Heart right ventricle (tissue), 16 donors: ENCODE measurements at regions not wholly inside any gene's neighbourhood (a gene's known extent, or its start where the extent isn't known, plus 50 kb on each side); places are given as distances from the start of the nearest gene placed in this dataset.

Experiments
- ATAC-seq, 8 donors: fragments of 200-7000 bp; cut with Tn5 transposase; one replicate each; pipeline ENCODE4 v1.9.1; 2020; ENCODE audit warnings: mild to moderate bottlenecking in 8 of 8, moderate library complexity in 8 of 8, moderate number of reproducible peaks in 1 of 8
- DNase-seq, 2 donors: peaks; one replicate each; pipeline ENCODE4 v3.0.0-alpha.2; 2020
- H3K27ac ChIP-seq, 10 donors: fragments of 200-600 bp; sonication (generic) in 2 of 10; one replicate each; pipeline versions ENCODE4 v1.5.0 to v1.8.0; 2020 to 2022; ENCODE audit warnings: mild to moderate bottlenecking in 3 of 10
- H3K27me3 ChIP-seq, 7 donors: fragments of 200-600 bp; one replicate each; pipeline ENCODE4 v1.8.0; 2021 to 2022; ENCODE audit warnings: mild to moderate bottlenecking in 2 of 7
- H3K36me3 ChIP-seq, 9 donors: fragments of 200-600 bp; sonication (generic) in 1 of 9; one replicate each; pipeline versions ENCODE4 v1.5.0 to v1.8.0; 2020 to 2022; ENCODE audit warnings: mild to moderate bottlenecking in 2 of 9
- H3K4me1 ChIP-seq, 9 donors: fragments of 200-600 bp; sonication (generic) in 1 of 9; one replicate each; pipeline versions ENCODE4 v1.5.0 to v1.8.0; 2020 to 2022; ENCODE audit warnings: mild to moderate bottlenecking in 4 of 9
- H3K4me3 ChIP-seq, 10 donors: fragments of 200-600 bp; sonication (generic) in 2 of 10; one replicate each; pipeline versions ENCODE4 v1.5.0 to v1.8.0; 2020 to 2022; ENCODE audit warnings: mild to moderate bottlenecking in 7 of 10, moderate library complexity in 2 of 10
- H3K9me3 ChIP-seq, 11 donors: fragments of 200-600 bp in 10 of 11; sonication (generic) in 2 of 11; one replicate each; pipeline versions ENCODE4 v1.5.0 to v1.8.0; 2013 to 2022; ENCODE audit warnings: mild to moderate bottlenecking in 2 of 11, control low read depth in 1 of 11, moderate library complexity in 1 of 11
- WGBS, 2 donors: extraction: QIAGEN DNeasy Blood & Tissue Kit; methylation state at CpG; one replicate each; pipeline ENCODE4 v1.1.7; 2013; ENCODE audit warnings: inconsistent platforms in 1 of 2; 5-methylcytosine and 5-hydroxymethylcytosine counted together
- intact Hi-C, 10 donors: fragments of 100-400 bp; cut with DNase I; formaldehyde crosslinking; loops; one replicate each; pipeline versions ENCODE4 v1.11.1 to v1.14.2; 2022
- TF ChIP-seq, protein P1 (sequence below), 9 donors: fragments of 200-600 bp; sonication (generic) in 2 of 9; IDR thresholded peaks; one replicate each; pipeline versions ENCODE4 v1.5.0 to v1.8.0; 2021 to 2022; ENCODE audit warnings: antibody characterized with exemption in 9 of 9, mild to moderate bottlenecking in 5 of 9, moderate library complexity in 1 of 9
- donor health status: Arrhythmogenic right ventricular cardiomyopathy.
- donor health status: ischemic (EF 13 %, LVEDD 7.1; RV severe dilation, severe dysfunction).
- donor health status: healthy with polysubstance abuse.
- donor health status: DM: no; HTN: yes; CAD: no.
- donor health status: DM: no; HTN: no; CAD: no.
- donor health status: ischemic (EF 25% LVEDD 6.9; RV normal size, moderate dysfunction).
- donor health status: ischemic (EF 25% LVEDD 5.7; RV mildly dilated, moderate dysfunction).
- donor health status: healthy.
- donor health status: DM: yes; HTN: yes; CAD: no.
- donor health status: Ischemic cardiomyopathy.
- donor health status: ischemic (EF 35%, LVEDD 5.7; RV mildly dilated, moderate dysfunction).
- donor health status: nonischemic (EF 11% LVEDD 7.7; RV severe dilation, severe dysfunction).
- donor health status: DM: yes; HTN: yes; CAD: no.
- donor health status: PGD.
- donor health status: ischemic (EF 29% LVEDD 5.4; RV normal size, mild dysfunction).
- donor health status: nonischemic (EF 23%, LVEDD 6.1; RV moderate dilation, normal function).

DNA sequence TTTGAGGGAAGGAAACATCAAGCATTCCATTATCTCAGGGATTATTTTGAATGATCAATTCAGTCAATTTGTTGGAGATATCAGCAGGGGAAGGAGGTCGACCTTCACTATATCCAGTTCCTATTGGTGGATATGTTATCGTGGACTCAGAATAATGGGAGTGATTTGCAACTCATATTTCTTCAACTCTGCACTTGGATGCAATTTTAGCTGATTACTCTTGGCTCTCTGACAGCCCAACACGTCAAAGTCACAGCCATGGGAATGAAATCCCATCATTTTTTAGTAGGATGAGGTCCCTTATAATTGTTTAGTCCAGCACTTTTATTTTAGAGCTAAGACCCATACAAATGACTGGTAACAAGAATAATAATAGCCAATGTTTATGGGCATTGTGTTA, 371.8 kb upstream of the RPS23 start:
- WGBS, 2 donors = 55 to 57% methylated on average over 3 of the region's 3 CpGs
- intact Hi-C loops = loop anchor here in 6 of 10 donors (10.0 kb wide), 7 partner anchors 145 to 915 kb away; partner anchors contain the start of gene VCAN (in 1 of the 6)
- H3K27ac ChIP-seq = no peak overlapping the region

DNA sequence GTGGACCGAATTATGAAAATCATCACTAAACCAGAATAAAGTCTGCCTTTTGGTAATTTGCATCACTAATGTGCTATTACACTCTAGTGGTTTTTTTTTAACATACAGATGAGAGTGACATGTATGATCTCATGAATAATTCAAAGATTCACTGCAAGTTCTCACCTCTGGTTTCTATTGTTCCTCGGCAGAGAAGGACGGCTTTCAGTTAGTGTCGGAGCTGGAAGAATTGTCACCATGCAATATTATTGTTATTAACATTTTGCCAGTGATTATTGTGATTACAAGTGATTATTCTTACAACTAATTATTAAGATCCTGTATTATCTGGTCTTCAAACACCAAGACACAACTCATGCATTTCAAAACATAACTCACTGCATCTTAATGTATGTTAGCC, 366.6 kb upstream of the RPS23 start:
- Histone ChIP-seq H3K4me1 (peaks cover 0 to 12% (median 4%) of the 10 kb centered on the region in 9 donors), H3K27ac (no peak overlapping the region), H3K27me3 (no peaks in the 10 kb centered on the region), H3K4me3 (no peak overlapping the region), H3K36me3 (no peaks in the 10 kb centered on the region), H3K9me3 (no peaks in the 10 kb centered on the region)
- DNase-seq = no peak
- 92 to 98% methylated on average over 4 of the region's 4 CpGs for WGBS, 2 donors
- ATAC-seq = no peak
- intact Hi-C loops = loop anchor here in 9 of 10 donors (5.0 to 10.0 kb wide), 13 partner anchors 148 to 920 kb away; partner anchors contain the start of gene VCAN (in 6 of the 9)
- TF ChIP-seq, protein P1, sequence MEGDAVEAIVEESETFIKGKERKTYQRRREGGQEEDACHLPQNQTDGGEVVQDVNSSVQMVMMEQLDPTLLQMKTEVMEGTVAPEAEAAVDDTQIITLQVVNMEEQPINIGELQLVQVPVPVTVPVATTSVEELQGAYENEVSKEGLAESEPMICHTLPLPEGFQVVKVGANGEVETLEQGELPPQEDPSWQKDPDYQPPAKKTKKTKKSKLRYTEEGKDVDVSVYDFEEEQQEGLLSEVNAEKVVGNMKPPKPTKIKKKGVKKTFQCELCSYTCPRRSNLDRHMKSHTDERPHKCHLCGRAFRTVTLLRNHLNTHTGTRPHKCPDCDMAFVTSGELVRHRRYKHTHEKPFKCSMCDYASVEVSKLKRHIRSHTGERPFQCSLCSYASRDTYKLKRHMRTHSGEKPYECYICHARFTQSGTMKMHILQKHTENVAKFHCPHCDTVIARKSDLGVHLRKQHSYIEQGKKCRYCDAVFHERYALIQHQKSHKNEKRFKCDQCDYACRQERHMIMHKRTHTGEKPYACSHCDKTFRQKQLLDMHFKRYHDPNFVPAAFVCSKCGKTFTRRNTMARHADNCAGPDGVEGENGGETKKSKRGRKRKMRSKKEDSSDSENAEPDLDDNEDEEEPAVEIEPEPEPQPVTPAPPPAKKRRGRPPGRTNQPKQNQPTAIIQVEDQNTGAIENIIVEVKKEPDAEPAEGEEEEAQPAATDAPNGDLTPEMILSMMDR (IDR thresholded peaks at IDR 0.05) = no peak

More for the DNA sequence above, 371.8 kb upstream of the RPS23 start:
- ATAC-seq (no peak), DNase-seq (no peak)
- Histone ChIP-seq H3K4me1 (no peaks in the 10 kb centered on the region), H3K4me3 (no peak overlapping the region), H3K9me3 (no peaks in the 10 kb centered on the region), H3K27me3 (no peaks in the 10 kb centered on the region), H3K36me3 (no peaks in the 10 kb centered on the region)
- TF ChIP-seq, protein P1 (IDR thresholded peaks at IDR 0.05) = no peak

DNA sequence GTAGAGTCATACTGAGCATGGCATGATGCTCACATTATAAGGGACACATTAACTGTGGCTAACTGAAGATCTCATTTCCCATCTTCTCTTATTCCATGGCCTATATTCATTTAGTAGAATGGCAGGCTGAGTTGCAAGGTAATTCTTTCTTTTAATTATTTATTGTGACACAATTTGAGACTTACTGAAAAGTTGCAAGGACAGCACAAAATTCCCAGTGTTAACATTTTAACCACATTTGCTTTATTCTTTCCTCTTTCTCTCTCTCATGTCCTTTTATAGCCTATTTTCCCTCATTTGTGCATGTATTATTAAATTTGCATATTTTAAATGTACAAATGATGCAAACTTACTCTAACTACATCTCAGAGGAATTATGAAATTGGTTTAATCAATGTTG, 366.1 kb upstream of the RPS23 start:
- no peak overlapping the region for H3K27ac ChIP-seq
- H3K36me3 ChIP-seq = no peaks in the 10 kb centered on the region
- no peak overlapping the region for H3K4me3 ChIP-seq
- no peak for DNase-seq
- ATAC-seq = no peak
- no peaks in the 10 kb centered on the region for H3K9me3 ChIP-seq
- H3K4me1 ChIP-seq = peaks cover 0 to 17% (median 7%) of the 10 kb centered on the region in 9 donors
- TF ChIP-seq, protein P1 (IDR thresholded peaks at IDR 0.05) = no peak
- no peaks in the 10 kb centered on the region for H3K27me3 ChIP-seq
- intact Hi-C loops = loop anchor here in 9 of 10 donors (5.0 to 10.0 kb wide), 13 partner anchors 148 to 921 kb away; partner anchors contain the start of gene VCAN (in 6 of the 9)

DNA sequence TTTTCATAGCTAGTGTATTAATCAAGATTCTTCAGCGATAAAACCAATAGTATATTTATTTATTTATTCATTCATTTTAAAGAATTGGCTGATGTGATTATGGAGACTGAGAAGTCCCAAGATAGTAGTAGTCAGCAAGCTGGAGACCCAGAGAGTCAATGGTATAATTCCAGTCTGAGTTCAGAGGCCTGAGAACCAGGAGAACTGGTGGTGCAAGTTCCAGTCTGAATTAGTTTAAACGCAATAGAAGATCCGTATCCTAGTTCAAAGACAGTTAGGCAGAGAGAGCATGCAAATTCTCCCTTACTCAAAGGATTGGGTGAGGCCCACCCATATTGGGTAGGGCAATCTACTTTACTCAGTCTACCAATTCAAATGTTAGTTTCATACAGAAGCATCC, 364.2 kb upstream of the RPS23 start:
- TF ChIP-seq, protein P1 (IDR thresholded peaks at IDR 0.05) = no peak
- Histone ChIP-seq H3K9me3 (no peaks in the 10 kb centered on the region), H3K36me3 (no peaks in the 10 kb centered on the region), H3K4me3 (no peak overlapping the region), H3K27me3 (no peaks in the 10 kb centered on the region), H3K27ac (no peak overlapping the region), H3K4me1 (peaks cover 0 to 24% (median 9%) of the 10 kb centered on the region in 9 donors)
- intact Hi-C loops = loop anchor here in 9 of 10 donors (2.0 to 10.0 kb wide), 14 partner anchors 150 to 922 kb away; partner anchors contain the start of gene VCAN (in 6 of the 9)
- 82 to 97% methylated on average over 3 of the region's 3 CpGs for whole genome bisulfite sequencing, 2 donors
- ATAC-seq (no peak), DNase-seq (no peak)
